H54 (cell line): ENCODE measurements at regions not wholly inside any gene's neighbourhood (a gene's known extent, or its start where the extent isn't known, plus 50 kb on each side); places are given as distances from the start of the nearest gene placed in this dataset.

Experiments
- DNase-seq: peaks from one replicate; pipeline ENCODE4 v3.0.0; 2011; ENCODE audit warnings: low spot score, mixed read lengths; ENCODE audit not compliant: insufficient read length
- FAIRE-seq: peaks from 3 replicates; lab custom pipeline; 2011; peaks lifted over from hg19 to GRCh38; lab: Jason Lieb, UNC
- POLR2A ChIP-seq: IDR thresholded peaks from 2 replicates; pipeline ENCODE4 v1.6.1; 2011; ENCODE audit warnings: low read depth, mild to moderate bottlenecking, low read length

GRCh38 chr12:97229004-97229403 is 233.6 kb upstream of the RMST start:
- DNase-seq (no peak), FAIRE-seq (no peak)
- no peak for TF ChIP-seq POLR2A

DNA sequence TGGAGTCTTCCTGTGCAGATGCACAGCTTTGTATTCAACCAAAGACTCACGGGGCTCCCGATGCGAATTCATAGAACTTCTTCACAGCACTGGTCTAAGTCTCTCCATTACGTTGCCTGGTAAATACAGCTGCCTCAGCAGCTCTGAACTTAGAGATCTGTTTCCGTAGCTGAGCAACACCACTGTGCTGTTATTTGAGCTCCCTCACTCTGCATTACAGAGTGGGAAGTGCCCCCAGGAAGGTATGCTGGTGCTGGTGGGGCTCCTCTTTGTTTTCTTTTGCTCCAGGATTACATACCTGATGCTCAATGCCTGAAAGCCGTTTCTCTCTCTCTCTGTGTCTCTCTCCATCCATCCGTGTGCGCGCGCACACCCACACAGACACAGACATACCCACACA is 227.5 kb upstream of the RMST start:
- no peak for TF ChIP-seq POLR2A
- DNase-seq (no peak), FAIRE-seq (no peak)

DNA sequence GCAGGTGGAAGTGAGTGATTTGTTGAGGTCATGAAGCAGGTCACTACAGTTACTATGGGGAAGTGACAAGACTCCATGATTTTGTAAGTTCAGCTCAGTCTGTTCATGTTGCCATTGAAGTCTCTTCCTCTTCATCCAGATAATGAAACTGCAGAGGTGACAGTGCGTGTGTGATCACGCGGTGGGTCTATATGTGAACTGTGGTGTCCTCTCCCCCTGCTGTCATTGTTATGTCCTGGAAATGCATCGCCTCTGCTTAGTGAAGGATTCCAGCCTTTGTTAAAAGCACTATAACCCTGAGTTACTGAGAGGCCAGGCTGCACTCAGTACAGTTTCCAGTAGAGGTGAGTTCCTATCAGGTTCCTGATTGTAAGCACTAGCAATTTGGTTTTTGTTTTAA is 216.2 kb upstream of the RMST start:
- FAIRE-seq (no peak), DNase-seq (no peak)
- no peak for TF ChIP-seq POLR2A

DNA sequence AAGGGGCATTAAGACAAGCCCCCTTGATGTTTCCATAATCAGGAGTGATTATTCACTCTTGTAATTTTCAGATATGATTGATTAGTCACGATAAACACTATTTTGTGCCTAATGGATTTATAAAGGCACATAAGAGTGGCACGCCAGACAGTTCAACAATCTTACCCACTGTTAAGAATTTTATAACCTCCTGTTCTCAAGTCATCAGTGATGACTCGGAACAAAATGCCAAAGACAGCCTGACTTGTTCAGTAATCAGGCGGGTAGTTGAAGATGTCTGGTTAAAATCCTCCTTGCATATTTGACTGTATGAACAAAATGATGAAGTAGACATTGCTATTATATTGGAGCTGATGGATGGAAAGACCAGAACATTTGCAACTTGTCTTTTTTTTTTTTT is 212.1 kb upstream of the RMST start:
- FAIRE-seq: no peak
- no peak for TF ChIP-seq POLR2A
- no peak for DNase-seq

DNA sequence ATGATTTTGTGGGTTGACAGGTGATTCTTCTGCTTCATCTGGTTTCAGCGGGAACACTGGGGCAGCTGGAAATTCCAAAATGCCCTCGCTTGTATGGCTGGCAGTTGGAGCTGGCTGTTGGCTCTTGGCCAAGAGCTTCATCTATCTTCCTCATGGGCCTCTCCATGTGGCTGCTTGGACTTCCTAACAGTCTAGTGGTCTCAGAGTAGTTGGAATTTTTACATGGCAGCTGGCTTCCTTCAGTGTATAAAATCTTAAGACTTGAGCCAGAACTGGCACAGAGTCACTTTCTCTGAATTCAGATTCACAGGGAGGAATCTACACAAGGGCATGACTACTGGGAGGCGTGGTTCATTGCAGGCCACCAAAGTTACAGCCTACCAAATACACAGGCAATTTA is 204.9 kb upstream of the RMST start:
- DNase-seq: no peak
- TF ChIP-seq POLR2A: no peak
- FAIRE-seq: no peak

DNA sequence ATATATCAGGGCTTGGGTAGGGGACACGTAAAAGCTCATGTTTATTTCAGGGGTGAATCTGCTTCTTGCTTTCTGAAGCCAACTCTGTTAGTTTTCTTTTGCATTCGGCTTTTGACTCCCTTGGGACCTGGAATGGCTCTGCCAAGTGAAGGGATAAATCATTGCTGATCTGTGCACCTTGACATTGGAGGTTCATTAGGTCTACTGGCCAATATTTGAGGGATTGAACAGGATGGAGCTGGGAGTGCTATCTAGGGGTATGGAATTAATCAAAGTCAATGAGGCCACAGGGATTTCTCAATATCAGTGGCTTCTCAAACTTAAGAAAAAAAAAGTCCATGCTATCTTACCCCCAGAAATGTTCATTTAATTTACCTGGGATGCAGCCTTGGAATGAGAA is 203.5 kb upstream of the RMST start:
- no peak for TF ChIP-seq POLR2A
- no peak for FAIRE-seq
- no peak for DNase-seq

DNA sequence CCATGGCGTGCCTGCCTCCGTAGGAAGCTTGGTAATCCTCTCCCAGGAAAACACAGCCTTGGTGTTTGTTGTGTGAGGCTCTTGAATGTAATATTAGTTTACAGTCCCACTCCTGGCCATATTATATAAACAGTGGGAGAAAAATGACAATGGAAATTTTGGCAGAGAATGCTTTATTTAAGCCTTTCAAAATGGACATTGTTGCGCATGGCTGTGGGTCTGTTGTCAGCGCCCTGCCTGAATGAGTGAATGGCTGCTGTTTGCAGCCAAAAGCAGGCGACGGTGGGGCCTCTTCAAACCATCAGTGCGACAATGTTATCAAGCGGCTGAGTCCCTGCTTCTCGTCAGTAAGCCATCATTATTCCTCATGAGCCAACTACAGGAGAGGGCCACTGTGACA is 201.8 kb upstream of the RMST start:
- TF ChIP-seq POLR2A: no peak
- no peak for DNase-seq
- FAIRE-seq: no peak

- DNase-seq (no peak), FAIRE-seq (no peak)
- no peak for TF ChIP-seq POLR2A
Observed at GRCh38 chr12:97267166-97267565, 195.4 kb upstream of the RMST start.

- DNase-seq (no peak), FAIRE-seq (no peak)
- no peak for TF ChIP-seq POLR2A
Observed at GRCh38 chr12:97267594-97268202, 194.9 kb upstream of the RMST start.

DNA sequence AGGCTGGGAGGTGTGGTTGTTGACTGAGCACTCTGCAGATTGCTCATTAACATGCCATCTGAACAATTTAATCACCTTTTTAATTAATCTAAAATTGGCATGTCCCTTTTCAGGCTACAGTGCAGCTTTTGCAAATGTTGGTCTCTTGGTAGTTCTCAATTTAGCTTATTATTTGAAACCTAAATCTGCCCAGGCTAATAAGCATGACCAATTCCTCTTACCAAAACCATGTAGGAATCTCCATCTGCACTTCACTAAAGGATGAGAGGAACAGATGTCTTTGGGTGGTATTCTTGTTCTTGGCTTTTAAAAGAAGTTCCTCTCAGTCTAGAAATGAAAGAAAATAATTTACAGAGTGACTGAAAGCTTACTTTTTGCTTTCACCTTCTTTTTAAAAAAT is 190.1 kb upstream of the RMST start:
- TF ChIP-seq POLR2A: no peak
- FAIRE-seq (no peak), DNase-seq (no peak)

DNA sequence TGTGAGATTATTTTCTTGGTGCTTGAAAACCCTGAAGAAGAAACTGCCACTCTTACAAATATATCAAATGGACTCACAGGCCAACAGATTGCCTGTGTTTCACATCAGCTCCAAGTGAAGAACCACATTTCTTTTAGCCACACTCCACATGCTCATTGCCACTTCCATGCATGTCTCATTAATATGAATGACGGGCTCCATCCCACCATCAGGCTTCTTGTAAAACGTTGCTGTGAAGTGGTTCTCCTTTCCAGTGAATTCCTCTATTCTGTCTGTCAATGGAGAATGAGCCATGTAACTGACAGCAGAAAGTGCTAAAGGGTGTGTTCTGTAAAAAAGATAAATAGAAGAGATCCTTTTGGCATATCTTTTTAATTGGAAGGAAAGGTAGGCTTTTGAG is 188.2 kb upstream of the RMST start:
- no peak for TF ChIP-seq POLR2A
- DNase-seq: no peak
- no peak for FAIRE-seq

DNA sequence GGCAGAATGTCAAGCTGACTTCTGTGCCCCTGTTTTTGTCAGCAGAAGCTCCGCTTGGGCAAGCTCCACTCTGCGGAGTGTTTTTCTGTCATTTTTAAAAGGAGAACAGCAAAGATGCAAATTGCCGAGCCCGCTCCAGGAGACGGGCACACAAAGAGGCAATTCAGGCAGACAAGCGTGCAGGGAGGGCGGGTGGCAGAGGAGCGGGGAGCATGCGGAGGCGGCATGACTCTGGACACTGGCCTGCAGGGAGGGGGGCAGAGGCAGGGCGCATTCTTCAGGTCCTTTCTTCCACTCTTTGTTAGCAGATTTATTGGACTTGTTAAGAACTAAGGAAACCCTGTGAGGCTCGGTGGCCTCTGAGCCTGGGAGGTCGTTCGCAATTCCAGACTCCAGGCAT is 187.3 kb upstream of the RMST start:
- DNase-seq: no peak
- no peak for FAIRE-seq
- TF ChIP-seq POLR2A: no peak

- DNase-seq (no peak), FAIRE-seq (no peak)
- no peak for TF ChIP-seq POLR2A
Observed at GRCh38 chr12:97275728-97276590, 186.6 kb upstream of the RMST start.

- FAIRE-seq (no peak), DNase-seq (no peak)
- no peak for TF ChIP-seq POLR2A
Observed at GRCh38 chr12:97276661-97277429, 185.8 kb upstream of the RMST start.
